ENCODE measurements at regions not wholly inside any gene's neighbourhood (a gene's known extent, or its start where the extent isn't known, plus 50 kb on each side); places are given as distances from the start of the nearest gene placed in this dataset.

GRCh38 chr12:87112571-87113345, 856.6 kb upstream of the MGAT4C start:
- H2BK12ac ChIP-seq (ENCODE audit: low read length in 2 of 2): no peak overlapping the region
- H3K27me3 ChIP-seq (ENCODE audit: control insufficient read depth in 1 of 2, insufficient read depth in 1 of 2, low read length in 2 of 2): no peaks in the 10 kb centered on the region
- H2BK5ac ChIP-seq (ENCODE audit: low read depth, low read length, poor library complexity, severe bottlenecking): no peak overlapping the region
- no peak overlapping the region for H3K14ac ChIP-seq (ENCODE audit: low read length in 2 of 2)
- 100% methylated on average over 2 of the region's 3 CpGs for WGBS
- no peak overlapping the region for H2BK120ac ChIP-seq (ENCODE audit: low read depth, low read length)
- no peaks in the 10 kb centered on the region for H3K4me1 ChIP-seq (ENCODE audit: control insufficient read depth, insufficient read depth, low read depth, low read length)
- H4K91ac ChIP-seq (ENCODE audit: low read length): no peak overlapping the region
- no peaks in the 10 kb centered on the region for H3K79me1 ChIP-seq (replicated peaks; ENCODE audit: low read length, poor library complexity, severe bottlenecking)
- no peak overlapping the region for H2BK15ac ChIP-seq (ENCODE audit: low read depth, poor library complexity, severe bottlenecking)
- H3K4me3 ChIP-seq (ENCODE audit: insufficient read depth in 1 of 2, low read depth in 1 of 2, low read length in 2 of 2): no peak overlapping the region
- H2AFZ ChIP-seq (ENCODE audit: low read depth, low read length): no peak overlapping the region
- no peaks in the 10 kb centered on the region for H3K36me3 ChIP-seq (ENCODE audit: control insufficient read depth in 1 of 2, insufficient read depth in 2 of 2, low read depth in 1 of 2, low read length in 2 of 2)
- H3K4me2 ChIP-seq (ENCODE audit: low read length, poor library complexity, severe bottlenecking): no peak overlapping the region
- H3K18ac ChIP-seq (ENCODE audit: low read depth in 1 of 2, low read length in 2 of 2): no peak overlapping the region
- H3K9me3 ChIP-seq (ENCODE audit: control insufficient read depth, low read length): no peaks in the 10 kb centered on the region
- H3K4ac ChIP-seq (ENCODE audit: low read depth in 1 of 2, low read length in 2 of 2): no peak overlapping the region
- H4K8ac ChIP-seq (ENCODE audit: low read length): no peak overlapping the region
- H2AK5ac ChIP-seq (ENCODE audit: low read length, severe bottlenecking): no peak overlapping the region
- no peak overlapping the region for H3K9ac ChIP-seq (ENCODE audit: low read length)
- H3K23ac ChIP-seq (ENCODE audit: low read length in 2 of 2): no peak overlapping the region
- DNase-seq: no peak
- no peak overlapping the region for H3K27ac ChIP-seq (ENCODE audit: low read length, poor library complexity, severe bottlenecking)

- H3K79me1 ChIP-seq (replicated peaks; ENCODE audit: low read length, poor library complexity, severe bottlenecking): no peaks in the 10 kb centered on the region
- H2BK15ac ChIP-seq (ENCODE audit: low read depth, poor library complexity, severe bottlenecking): no peak overlapping the region
- no peak overlapping the region for H3K4me3 ChIP-seq (ENCODE audit: insufficient read depth in 1 of 2, low read depth in 1 of 2, low read length in 2 of 2)
- no peak overlapping the region for H2AK5ac ChIP-seq (ENCODE audit: low read length, severe bottlenecking)
- no peak overlapping the region for H4K91ac ChIP-seq (ENCODE audit: low read length)
- no peak overlapping the region for H3K27ac ChIP-seq (ENCODE audit: low read length, poor library complexity, severe bottlenecking)
- H2BK12ac ChIP-seq (ENCODE audit: low read length in 2 of 2): no peak overlapping the region
- H3K4ac ChIP-seq (ENCODE audit: low read depth in 1 of 2, low read length in 2 of 2): no peak overlapping the region
- no peak overlapping the region for H2BK5ac ChIP-seq (ENCODE audit: low read depth, low read length, poor library complexity, severe bottlenecking)
- no peaks in the 10 kb centered on the region for H3K9me3 ChIP-seq (ENCODE audit: control insufficient read depth, low read length)
- H3K14ac ChIP-seq (ENCODE audit: low read length in 2 of 2): no peak overlapping the region
- no peak for DNase-seq
- H3K23ac ChIP-seq (ENCODE audit: low read length in 2 of 2): no peak overlapping the region
- H3K27me3 ChIP-seq (ENCODE audit: control insufficient read depth in 1 of 2, insufficient read depth in 1 of 2, low read length in 2 of 2): no peaks in the 10 kb centered on the region
- H3K4me1 ChIP-seq (ENCODE audit: control insufficient read depth, insufficient read depth, low read depth, low read length): no peaks in the 10 kb centered on the region
- H3K9ac ChIP-seq (ENCODE audit: low read length): no peak overlapping the region
- H2BK120ac ChIP-seq (ENCODE audit: low read depth, low read length): no peak overlapping the region
- no peak overlapping the region for H4K8ac ChIP-seq (ENCODE audit: low read length)
- no peak overlapping the region for H2AFZ ChIP-seq (ENCODE audit: low read depth, low read length)
- H3K4me2 ChIP-seq (ENCODE audit: low read length, poor library complexity, severe bottlenecking): no peak overlapping the region
- H3K36me3 ChIP-seq (ENCODE audit: control insufficient read depth in 1 of 2, insufficient read depth in 2 of 2, low read depth in 1 of 2, low read length in 2 of 2): no peaks in the 10 kb centered on the region
- H3K18ac ChIP-seq (ENCODE audit: low read depth in 1 of 2, low read length in 2 of 2): no peak overlapping the region
- WGBS: 87% methylated on average over 2 of the region's 3 CpGs
These were observed 851.6 kb upstream of the MGAT4C start for GRCh38 chr12:87107766-87108165.

GRCh38 chr12:87107270-87107669, 851.1 kb upstream of the MGAT4C start:
- no peak overlapping the region for H2AFZ ChIP-seq (ENCODE audit: low read depth, low read length)
- no peak overlapping the region for H2BK120ac ChIP-seq (ENCODE audit: low read depth, low read length)

GRCh38 chr12:87096082-87096585, 839.9 kb upstream of the MGAT4C start:
- no peak overlapping the region for H3K27ac ChIP-seq (ENCODE audit: low read length, poor library complexity, severe bottlenecking)
- H2AFZ ChIP-seq (ENCODE audit: low read depth, low read length): no peak overlapping the region
- H3K18ac ChIP-seq (ENCODE audit: low read depth in 1 of 2, low read length in 2 of 2): no peak overlapping the region
- no peaks in the 10 kb centered on the region for H3K36me3 ChIP-seq (ENCODE audit: control insufficient read depth in 1 of 2, insufficient read depth in 2 of 2, low read depth in 1 of 2, low read length in 2 of 2)
- H3K4me2 ChIP-seq (ENCODE audit: low read length, poor library complexity, severe bottlenecking): no peak overlapping the region
- no peak overlapping the region for H4K91ac ChIP-seq (ENCODE audit: low read length)
- H3K9me3 ChIP-seq (ENCODE audit: control insufficient read depth, low read length): no peaks in the 10 kb centered on the region
- no peak overlapping the region for H3K23ac ChIP-seq (ENCODE audit: low read length in 2 of 2)
- no peak overlapping the region for H3K14ac ChIP-seq (ENCODE audit: low read length in 2 of 2)
- H2BK15ac ChIP-seq (ENCODE audit: low read depth, poor library complexity, severe bottlenecking): no peak overlapping the region
- no peak overlapping the region for H2BK120ac ChIP-seq (ENCODE audit: low read depth, low read length)
- H2AK5ac ChIP-seq (ENCODE audit: low read length, severe bottlenecking): no peak overlapping the region
- no peak overlapping the region for H4K8ac ChIP-seq (ENCODE audit: low read length)
- H3K79me1 ChIP-seq (replicated peaks; ENCODE audit: low read length, poor library complexity, severe bottlenecking): no peaks in the 10 kb centered on the region
- H3K4me1 ChIP-seq (ENCODE audit: control insufficient read depth, insufficient read depth, low read depth, low read length): no peaks in the 10 kb centered on the region
- H3K4me3 ChIP-seq (ENCODE audit: insufficient read depth in 1 of 2, low read depth in 1 of 2, low read length in 2 of 2): no peak overlapping the region
- no peaks in the 10 kb centered on the region for H3K27me3 ChIP-seq (ENCODE audit: control insufficient read depth in 1 of 2, insufficient read depth in 1 of 2, low read length in 2 of 2)
- no peak overlapping the region for H2BK5ac ChIP-seq (ENCODE audit: low read depth, low read length, poor library complexity, severe bottlenecking)
- WGBS: 100% methylated on average over 4 of the region's 4 CpGs
- H3K9ac ChIP-seq (ENCODE audit: low read length): no peak overlapping the region
- H3K4ac ChIP-seq (ENCODE audit: low read depth in 1 of 2, low read length in 2 of 2): no peak overlapping the region
- no peak overlapping the region for H2BK12ac ChIP-seq (ENCODE audit: low read length in 2 of 2)
- no peak for DNase-seq

More at GRCh38 chr12:87107270-87107669, 851.1 kb upstream of the MGAT4C start:
- no peak overlapping the region for H2BK12ac ChIP-seq (ENCODE audit: low read length in 2 of 2)
- no peaks in the 10 kb centered on the region for H3K27me3 ChIP-seq (ENCODE audit: control insufficient read depth in 1 of 2, insufficient read depth in 1 of 2, low read length in 2 of 2)
- H4K8ac ChIP-seq (ENCODE audit: low read length): no peak overlapping the region
- no peak overlapping the region for H3K9ac ChIP-seq (ENCODE audit: low read length)
- no peak overlapping the region for H3K27ac ChIP-seq (ENCODE audit: low read length, poor library complexity, severe bottlenecking)
- H2AK5ac ChIP-seq (ENCODE audit: low read length, severe bottlenecking): no peak overlapping the region
- no peak overlapping the region for H3K14ac ChIP-seq (ENCODE audit: low read length in 2 of 2)
- no peaks in the 10 kb centered on the region for H3K4me1 ChIP-seq (ENCODE audit: control insufficient read depth, insufficient read depth, low read depth, low read length)
- no peak overlapping the region for H3K4me3 ChIP-seq (ENCODE audit: insufficient read depth in 1 of 2, low read depth in 1 of 2, low read length in 2 of 2)
- no peak overlapping the region for H2BK5ac ChIP-seq (ENCODE audit: low read depth, low read length, poor library complexity, severe bottlenecking)
- H2BK15ac ChIP-seq (ENCODE audit: low read depth, poor library complexity, severe bottlenecking): no peak overlapping the region
- H3K23ac ChIP-seq (ENCODE audit: low read length in 2 of 2): no peak overlapping the region
- no peak overlapping the region for H3K18ac ChIP-seq (ENCODE audit: low read depth in 1 of 2, low read length in 2 of 2)
- H3K4me2 ChIP-seq (ENCODE audit: low read length, poor library complexity, severe bottlenecking): no peak overlapping the region
- 97% methylated on average over 3 of the region's 3 CpGs for WGBS
- H3K79me1 ChIP-seq (replicated peaks; ENCODE audit: low read length, poor library complexity, severe bottlenecking): no peaks in the 10 kb centered on the region
- H3K4ac ChIP-seq (ENCODE audit: low read depth in 1 of 2, low read length in 2 of 2): no peak overlapping the region
- H3K36me3 ChIP-seq (ENCODE audit: control insufficient read depth in 1 of 2, insufficient read depth in 2 of 2, low read depth in 1 of 2, low read length in 2 of 2): no peaks in the 10 kb centered on the region
- DNase-seq: no peak
- no peaks in the 10 kb centered on the region for H3K9me3 ChIP-seq (ENCODE audit: control insufficient read depth, low read length)
- no peak overlapping the region for H4K91ac ChIP-seq (ENCODE audit: low read length)

Data from mesenchymal stem cell (in vitro differentiated cells and primary cell).